Stimulated activated CD4-positive, alpha-beta T cell treated with anti-CD3 and anti-CD28 coated beads, Interleukin-4, amount 100 ng/mL, for 24 hours (primary cell): ENCODE measurements at regions not wholly inside any gene's neighbourhood (a gene's known extent, or its start where the extent isn't known, plus 50 kb on each side); places are given as distances from the start of the nearest gene placed in this dataset.

Experiments used
- DNase-seq: peaks from one replicate; pipeline ENCODE4 v3.0.0-alpha.2; 2020

DNA sequence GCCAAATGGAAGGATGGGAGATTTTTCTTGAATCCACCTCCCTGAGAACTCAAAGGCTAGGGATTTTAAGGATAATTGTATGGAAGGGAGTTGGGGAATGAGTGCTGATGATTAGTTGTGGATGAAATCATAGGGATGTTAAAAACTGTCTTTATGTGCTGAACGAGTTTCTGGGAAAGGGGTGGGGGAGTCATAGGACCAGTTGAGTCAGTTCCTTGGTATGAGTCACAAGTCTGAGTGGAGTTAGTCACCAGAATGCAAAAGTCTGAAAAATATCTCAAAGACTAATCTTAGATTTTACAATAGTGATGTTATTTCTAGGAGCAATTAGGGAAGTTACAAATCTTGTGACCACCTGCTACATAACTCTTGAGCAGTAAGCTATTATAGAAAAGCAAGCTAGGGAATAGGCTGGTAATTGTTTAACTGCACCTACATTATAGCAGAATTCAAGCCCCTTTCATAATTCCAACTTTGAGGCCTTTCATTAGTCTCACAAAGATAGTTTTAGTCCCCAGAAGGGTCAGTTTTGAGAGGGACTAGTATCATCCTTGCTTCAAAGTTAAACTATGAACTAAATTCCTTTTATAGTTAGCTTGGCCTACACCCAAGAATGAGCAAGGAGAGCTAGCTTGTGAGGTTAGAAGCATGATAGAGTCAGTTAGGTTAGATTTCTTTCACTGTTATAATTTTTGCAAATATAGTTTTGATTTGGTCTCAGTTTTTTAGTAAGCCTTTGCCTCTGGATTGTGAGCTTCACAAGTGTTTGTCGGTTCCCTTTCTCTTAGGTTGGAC lies 668.0 kb downstream of the ETS1 start:
- DNase-seq = no peak

GRCh38 chr11:127902382-127902781 lies 685.0 kb downstream of the ETS1 start:
- DNase-seq = no peak

DNA sequence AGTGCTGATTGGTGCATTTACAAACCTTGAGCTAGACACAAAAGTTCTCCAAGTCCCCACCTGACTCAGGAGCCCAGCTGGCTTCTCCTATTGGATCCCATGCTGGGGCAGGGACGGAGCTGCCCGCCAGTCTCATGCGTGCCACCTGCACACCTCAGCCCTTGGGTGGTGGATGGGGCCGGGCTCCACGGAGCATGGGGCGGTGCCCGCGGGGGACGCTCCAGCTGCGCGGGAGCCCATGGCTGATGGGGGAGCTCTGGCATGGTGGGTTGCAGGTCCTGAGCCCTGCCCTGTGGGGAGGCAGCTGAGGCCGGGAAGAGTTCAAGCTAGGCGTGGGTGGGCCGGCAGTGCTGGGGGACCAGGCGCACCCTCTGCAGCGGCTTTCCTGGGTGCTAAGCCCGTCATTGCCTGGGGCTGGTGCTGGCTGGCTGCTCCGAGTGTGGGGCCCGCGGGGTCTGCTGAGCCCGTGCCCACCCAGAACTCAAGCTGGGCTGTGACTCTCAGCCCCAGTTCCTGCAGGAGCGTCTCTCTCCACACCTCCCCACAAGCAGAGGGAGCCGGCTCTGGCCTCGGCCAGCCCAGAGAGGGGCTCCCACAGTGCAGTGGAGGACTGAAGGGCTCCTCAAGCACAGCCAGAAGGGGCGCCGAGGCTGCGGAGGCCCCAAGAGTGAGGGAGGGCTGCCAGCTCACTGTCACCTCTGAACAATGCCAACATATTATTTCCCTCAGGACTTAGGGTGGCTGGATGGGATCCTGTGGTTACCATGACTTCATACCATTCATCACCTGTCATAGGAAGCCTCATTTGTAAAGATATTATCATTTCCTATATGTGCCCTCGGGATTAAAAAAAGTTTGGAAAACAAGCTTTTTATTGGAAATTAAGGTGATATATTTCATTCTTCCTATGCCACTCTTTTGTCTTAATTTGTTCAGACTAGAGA lies 688.7 kb downstream of the ETS1 start:
- no peak for DNase-seq

GRCh38 chr11:127895776-127896175 lies 691.6 kb downstream of the ETS1 start:
- no peak for DNase-seq

- no peak for DNase-seq
Observed at GRCh38 chr11:127894316-127894715, 693.0 kb downstream of the ETS1 start.

- DNase-seq = no peak
Observed at GRCh38 chr11:127890030-127890615, 697.2 kb downstream of the ETS1 start.

GRCh38 chr11:127888386-127888785 lies 699.0 kb downstream of the ETS1 start:
- DNase-seq = no peak

- no peak for DNase-seq
Observed at GRCh38 chr11:127875131-127875530, 712.2 kb downstream of the ETS1 start.

GRCh38 chr11:127873478-127873877 lies 713.9 kb downstream of the ETS1 start:
- DNase-seq = no peak

DNA sequence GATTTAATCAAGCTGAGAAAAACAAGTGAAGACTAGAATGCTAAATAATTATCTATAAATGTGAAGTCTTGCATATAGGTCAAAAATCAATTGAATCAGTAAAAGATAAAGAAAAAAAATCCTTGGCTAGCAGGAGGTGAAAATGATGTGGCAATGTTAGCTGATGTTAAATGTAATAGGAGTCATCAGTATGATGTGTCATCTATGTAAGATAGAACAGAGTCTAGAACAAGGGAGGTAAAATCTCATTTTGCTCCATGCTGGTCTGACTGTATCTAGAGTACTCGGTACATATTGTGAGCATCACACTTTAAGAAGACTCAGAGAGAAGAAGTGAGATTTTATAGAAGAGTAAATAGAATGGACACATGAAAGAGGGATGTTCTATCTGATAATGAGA lies 721.2 kb downstream of the ETS1 start:
- no peak for DNase-seq

DNA sequence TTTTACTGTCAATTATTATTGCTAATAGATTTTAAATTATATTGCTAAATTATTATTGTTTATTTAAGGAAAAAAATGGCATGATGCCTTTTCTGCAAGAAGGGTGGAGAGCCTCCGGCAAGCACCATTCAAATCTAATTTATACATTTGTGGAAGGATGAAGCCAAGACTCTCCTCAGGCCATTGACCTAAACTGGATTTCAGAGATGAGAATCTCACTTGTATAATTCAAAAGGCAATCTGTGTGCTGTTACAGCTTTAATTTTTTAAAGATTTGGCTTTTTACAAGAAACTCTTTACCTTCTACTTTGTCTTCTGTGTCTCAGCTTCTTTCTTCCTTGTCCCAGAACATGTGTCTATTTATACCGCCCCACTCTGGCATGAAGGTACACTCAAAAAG lies 722.5 kb downstream of the ETS1 start:
- no peak for DNase-seq

DNA sequence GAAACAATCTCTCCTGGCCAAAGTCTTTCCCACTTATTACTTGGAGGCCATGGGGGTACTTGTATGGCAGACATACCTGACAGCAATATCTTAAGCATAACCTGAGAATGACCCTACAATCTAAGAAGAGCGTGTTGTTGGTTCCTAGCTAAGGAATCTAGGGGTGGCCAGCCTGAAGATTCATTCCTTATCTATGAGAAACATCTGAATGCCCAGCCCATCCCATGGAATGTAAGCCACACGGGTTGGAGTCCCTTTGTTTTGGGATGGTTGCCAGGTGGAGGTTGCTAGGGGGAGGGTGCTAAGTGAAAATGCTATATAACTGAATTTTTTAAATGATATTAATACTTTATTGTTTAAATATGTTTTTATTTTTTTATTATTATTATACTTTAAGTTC lies 725.0 kb downstream of the ETS1 start:
- DNase-seq = no peak

- no peak for DNase-seq
Observed at GRCh38 chr11:127859941-127860354, 727.4 kb downstream of the ETS1 start.

DNA sequence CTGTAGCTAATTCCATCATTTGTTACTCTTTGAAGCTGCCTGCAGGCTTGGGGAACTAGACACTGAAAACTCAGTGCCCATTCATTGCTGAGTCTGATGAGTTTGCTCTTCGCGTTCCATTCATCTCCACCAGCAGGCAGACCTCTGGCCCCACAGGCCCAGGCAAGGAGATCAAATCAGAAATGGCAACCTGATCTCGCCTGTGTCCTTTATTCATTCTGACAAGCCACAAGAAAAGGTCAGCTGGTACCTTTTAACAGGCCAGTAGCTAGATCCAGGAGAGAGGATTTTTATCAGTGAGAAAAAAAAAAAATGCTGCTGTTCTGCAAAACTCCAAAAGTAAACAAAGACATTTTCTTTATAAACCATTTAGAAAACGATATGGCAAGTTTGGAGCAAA lies 742.5 kb downstream of the ETS1 start:
- DNase-seq = no peak

- peak; percentile 67 for DNase-seq
Observed at GRCh38 chr11:127843483-127844396, 743.6 kb downstream of the ETS1 start.

- no peak for DNase-seq
Observed at GRCh38 chr11:127825183-127825582, 762.2 kb downstream of the ETS1 start.

GRCh38 chr11:127818625-127819024 lies 768.7 kb downstream of the ETS1 start:
- no peak for DNase-seq

DNA sequence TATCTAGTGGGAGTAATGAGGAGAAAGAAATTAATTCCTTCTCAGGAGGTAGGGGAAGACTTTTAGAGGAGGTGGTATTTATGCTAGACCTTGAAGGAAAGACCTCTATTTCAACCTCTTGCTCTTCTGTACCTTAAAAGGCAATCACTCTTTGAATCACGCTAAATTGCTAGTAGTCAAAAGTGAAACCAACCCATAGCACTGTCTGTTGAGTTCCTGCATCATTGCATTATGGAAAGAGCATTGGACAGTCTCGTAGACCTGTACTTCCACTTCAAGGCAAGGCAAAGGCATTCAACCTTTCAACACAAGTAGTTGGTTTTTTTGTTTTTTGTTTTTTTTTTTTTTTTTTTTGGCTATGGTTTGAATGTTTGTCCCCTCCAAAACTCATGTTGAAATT lies 770.4 kb downstream of the ETS1 start:
- no peak for DNase-seq

DNA sequence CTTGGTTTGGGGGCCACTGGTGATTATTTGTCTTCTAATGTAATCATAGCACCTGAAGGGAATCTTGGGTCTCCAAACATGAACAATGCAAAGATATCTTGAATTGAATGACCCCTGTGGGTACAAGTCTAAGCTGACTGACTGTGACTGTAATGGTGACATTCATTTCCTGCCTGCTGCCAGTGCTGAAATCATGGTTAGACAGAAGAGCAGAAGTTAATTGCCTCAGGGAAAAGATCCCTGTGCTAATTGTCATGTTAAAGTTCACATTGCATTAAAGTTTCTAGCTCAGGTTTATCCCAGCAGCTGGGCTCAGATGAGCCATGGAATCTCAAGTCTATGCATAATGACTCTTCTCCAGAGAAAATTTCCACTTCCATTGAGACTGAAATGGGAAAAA lies 772.0 kb downstream of the ETS1 start:
- no peak for DNase-seq

- no peak for DNase-seq
Observed at GRCh38 chr11:127806501-127806900, 780.9 kb downstream of the ETS1 start.

DNA sequence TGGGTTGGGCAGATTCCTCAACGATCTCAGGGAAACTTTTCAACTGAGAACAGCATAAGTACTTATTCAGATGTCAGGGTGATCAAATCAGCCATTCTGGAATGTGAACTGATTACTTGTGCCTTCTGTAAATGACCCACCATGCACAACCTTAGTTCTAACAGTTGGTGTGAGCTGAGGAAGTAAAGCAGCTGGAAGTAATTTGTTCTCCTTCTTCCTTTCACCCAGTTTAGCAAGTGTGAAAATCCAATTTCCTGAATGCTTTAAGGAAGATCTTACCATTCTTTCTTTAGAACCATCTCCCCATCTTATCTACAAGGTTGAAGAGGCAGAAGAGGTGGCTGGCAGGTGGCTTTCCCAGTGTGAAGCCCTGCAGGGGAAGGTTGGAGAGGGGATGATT lies 781.6 kb downstream of the ETS1 start:
- DNase-seq = no peak

DNA sequence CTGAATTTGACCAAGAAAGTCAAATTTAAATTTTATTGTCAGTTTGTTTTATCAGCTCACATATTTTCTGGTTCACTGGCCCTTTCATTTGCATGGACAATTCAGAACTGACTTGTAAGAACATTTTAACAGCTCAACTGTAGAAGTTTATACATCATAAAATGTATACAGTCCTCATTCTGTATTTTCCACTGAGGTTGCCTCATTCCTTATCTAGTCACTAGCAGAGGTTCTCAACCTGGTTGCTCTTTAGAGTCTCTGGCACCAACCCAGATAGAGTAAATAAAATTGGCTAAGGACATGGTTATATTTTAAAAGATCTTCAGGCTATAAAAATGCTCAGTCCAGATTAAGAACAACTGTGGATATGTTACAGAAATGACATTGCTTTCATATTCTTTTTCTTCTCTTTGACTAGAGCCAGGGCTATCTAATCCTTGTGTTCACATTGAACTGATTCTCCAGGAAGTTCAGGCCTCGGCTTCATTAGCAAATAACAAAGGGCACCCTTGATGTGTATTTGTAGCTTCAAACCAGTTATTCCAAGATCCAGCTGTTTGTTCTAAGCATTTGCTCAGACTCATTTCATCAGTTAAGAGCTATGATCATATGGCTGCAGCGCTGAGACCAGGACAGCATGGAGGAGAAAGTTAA lies 782.5 kb downstream of the ETS1 start:
- no peak for DNase-seq
